CD14-positive monocyte (primary cell): ENCODE measurements at regions not wholly inside any gene's neighbourhood (a gene's known extent, or its start where the extent isn't known, plus 50 kb on each side); places are given as distances from the start of the nearest gene placed in this dataset.

Experiments
- DNase-seq, 3 donors: peaks; one replicate each; pipeline ENCODE4 v3.0.0-alpha.2; 2011 to 2022
- H2AFZ ChIP-seq: 2 replicates; pipeline ENCODE4 v1.6.0; 2012; ENCODE audit warnings: mild to moderate bottlenecking, low read depth, low read length, inconsistent platforms; ENCODE audit not compliant: insufficient read depth, poor library complexity, severe bottlenecking
- H3K27ac ChIP-seq, 2 donors: 1 replicate in 1 of 2; 2 replicates in 1 of 2; pipeline ENCODE4 v1.5.1; 2012 to 2013; ENCODE audit warnings: low read length in 2 of 2, control low read depth in 1 of 2, inconsistent platforms in 1 of 2, low read depth in 1 of 2, mild to moderate bottlenecking in 1 of 2
- H3K27me3 ChIP-seq, 2 donors: one replicate each; pipeline versions ENCODE4 v1.6.0 to v1.6.1; 2011 to 2013; ENCODE audit warnings: low read length in 2 of 2; ENCODE audit not compliant: control insufficient read depth in 2 of 2, insufficient read depth in 2 of 2
- H3K36me3 ChIP-seq, 2 donors: replicated peaks in 1 of 2; 1 replicate in 1 of 2; 2 replicates in 1 of 2; pipeline versions ENCODE4 v1.5.1 to v1.6.1; 2012 to 2013; ENCODE audit warnings: low read length in 2 of 2, control low read depth in 1 of 2, inconsistent platforms in 1 of 2, mild to moderate bottlenecking in 1 of 2; ENCODE audit not compliant: insufficient read depth in 2 of 2, control insufficient read depth in 1 of 2
- H3K4me1 ChIP-seq, 2 donors: 1 replicate in 1 of 2; 2 replicates in 1 of 2; pipeline versions ENCODE4 v1.5.1 to v1.6.1; 2012 to 2013; ENCODE audit warnings: low read length in 2 of 2, control low read depth in 1 of 2, inconsistent platforms in 1 of 2, mild to moderate bottlenecking in 1 of 2, moderate library complexity in 1 of 2; ENCODE audit not compliant: insufficient read depth in 2 of 2, control insufficient read depth in 1 of 2
- H3K4me2 ChIP-seq: replicated peaks from 2 replicates; pipeline ENCODE3; 2012; ENCODE audit warnings: low read length, moderate library complexity, mild to moderate bottlenecking; ENCODE audit not compliant: poor library complexity, severe bottlenecking; ENCODE audit errors: extremely low read depth
- H3K4me3 ChIP-seq, 3 experiments: fragments of 200-600 bp in 1 of 3; sonication (generic) in 1 of 3; replicated peaks in 1 of 3; 1 replicate in 2 of 3; 2 replicates in 1 of 3; pipeline ENCODE4 v1.5.1; 2011 to 2013; ENCODE audit warnings: low read length in 3 of 3, mild to moderate bottlenecking in 3 of 3, control low read depth in 2 of 3, low read depth in 2 of 3, inconsistent platforms in 1 of 3, moderate library complexity in 1 of 3
- H3K79me2 ChIP-seq: 2 replicates; pipeline ENCODE4 v1.6.0; 2012; ENCODE audit warnings: mild to moderate bottlenecking, control low read depth, inconsistent platforms, low read length, moderate library complexity; ENCODE audit not compliant: insufficient read depth
- H3K9ac ChIP-seq: 2 replicates; pipeline ENCODE4 v1.6.0; 2017; ENCODE audit warnings: low read length, mild to moderate bottlenecking; ENCODE audit not compliant: insufficient read depth, poor library complexity, severe bottlenecking
- H3K9me3 ChIP-seq, 2 donors: replicated peaks in 1 of 2; 1 replicate in 1 of 2; 2 replicates in 1 of 2; pipeline versions ENCODE4 v1.5.1 to v1.6.1; 2012 to 2013; ENCODE audit warnings: low read length in 2 of 2, control low read depth in 1 of 2; ENCODE audit not compliant: control insufficient read depth in 1 of 2, insufficient read depth in 1 of 2
- H4K20me1 ChIP-seq: 2 replicates; pipeline ENCODE4 v1.6.0; 2012; ENCODE audit warnings: mild to moderate bottlenecking, low read length, control low read depth, moderate library complexity; ENCODE audit not compliant: insufficient read depth
- H3K27ac Mint-ChIP-seq, 7 donors: one replicate each; pipeline ENCODE4 v1.8.0; 2020; ENCODE audit warnings: mild to moderate bottlenecking in 7 of 7, mixed read lengths in 7 of 7, moderate library complexity in 6 of 7, inconsistent platforms in 2 of 7
- H3K27me3 Mint-ChIP-seq, 3 donors: one replicate each; pipeline ENCODE4 v1.8.0; 2021 to 2022; ENCODE audit warnings: low read depth in 3 of 3, mild to moderate bottlenecking in 3 of 3, mixed read lengths in 3 of 3, moderate library complexity in 3 of 3, inconsistent platforms in 1 of 3
- H3K36me3 Mint-ChIP-seq, 2 donors: one replicate each; pipeline ENCODE4 v1.8.0; 2020; ENCODE audit warnings: mixed read lengths in 2 of 2, inconsistent platforms in 1 of 2, mild to moderate bottlenecking in 1 of 2
- H3K4me1 Mint-ChIP-seq: one replicate; pipeline ENCODE4 v1.8.0; 2020; ENCODE audit warnings: mild to moderate bottlenecking, mixed read lengths
- H3K4me3 Mint-ChIP-seq, 2 donors: one replicate each; pipeline ENCODE4 v1.8.0; 2020; ENCODE audit warnings: mild to moderate bottlenecking in 2 of 2, mixed read lengths in 2 of 2, moderate library complexity in 1 of 2
- H3K9me3 Mint-ChIP-seq, 7 donors: one replicate each; pipeline ENCODE4 v1.8.0; 2020 to 2022; ENCODE audit warnings: mixed read lengths in 7 of 7, mild to moderate bottlenecking in 6 of 7, moderate library complexity in 6 of 7, inconsistent platforms in 2 of 7
- CTCF ChIP-seq: fragments of 200-600 bp; IDR thresholded peaks from one replicate; pipeline ENCODE4 v1.8.0; 2022; ENCODE audit warnings: antibody characterized with exemption, mild to moderate bottlenecking
- WGBS: methylation state at CpG from one replicate; pipeline ENCODE4 v1.1.5; 2013; ENCODE audit warnings: missing lambda C conversion rate; ENCODE audit not compliant: insufficient coverage; 5-methylcytosine and 5-hydroxymethylcytosine counted together
- intact Hi-C, 2 donors: fragments of 100-400 bp; cut with micrococcal nuclease; formaldehyde crosslinking; loops; one replicate each; pipeline versions ENCODE4 v1.15.0 to v1.15.1; 2023

GRCh38 chr2:236973343-236973980, 112.2 kb upstream of the COPS8 start:
- H3K4me3 ChIP-seq, result no peak overlapping the region
- intact Hi-C loops, result loop anchor here in 1 of 2 donors (5.0 kb wide), 2 partner anchors 49 to 101 kb away; no protein-coding TSS in a partner anchor
- Mint-ChIP-seq H3K4me1 (peaks cover 88% of the 10 kb centered on the region), H3K27ac (peak overlapping the region; percentile 0 to 93 (median 85)), H3K9me3 (peaks cover 0 to 10% (median 3%) of the 10 kb centered on the region in 7 donors), H3K36me3 (no peaks in the 10 kb centered on the region), H3K4me3 (no peak overlapping the region), H3K27me3 (peaks cover 10 to 17% (median 17%) of the 10 kb centered on the region in 3 donors)
- no peak overlapping the region for H3K9ac ChIP-seq
- TF ChIP-seq CTCF, result no peak
- peak overlapping the region in 1 of 2 donors; percentile 44 for H3K27ac ChIP-seq
- no peak overlapping the region for H2AFZ ChIP-seq
- no peaks in the 10 kb centered on the region for H3K36me3 ChIP-seq
- no peaks in the 10 kb centered on the region for H4K20me1 ChIP-seq
- H3K9me3 ChIP-seq, result no peaks in the 10 kb centered on the region
- no peak overlapping the region for H3K4me2 ChIP-seq
- DNase-seq, result no peak
- peaks cover 75 to 86% of the 10 kb centered on the region in 2 donors for H3K4me1 ChIP-seq
- no peaks in the 10 kb centered on the region for H3K27me3 ChIP-seq
- 81% methylated on average over 2 of the region's 7 CpGs for WGBS
- no peaks in the 10 kb centered on the region for H3K79me2 ChIP-seq

DNA sequence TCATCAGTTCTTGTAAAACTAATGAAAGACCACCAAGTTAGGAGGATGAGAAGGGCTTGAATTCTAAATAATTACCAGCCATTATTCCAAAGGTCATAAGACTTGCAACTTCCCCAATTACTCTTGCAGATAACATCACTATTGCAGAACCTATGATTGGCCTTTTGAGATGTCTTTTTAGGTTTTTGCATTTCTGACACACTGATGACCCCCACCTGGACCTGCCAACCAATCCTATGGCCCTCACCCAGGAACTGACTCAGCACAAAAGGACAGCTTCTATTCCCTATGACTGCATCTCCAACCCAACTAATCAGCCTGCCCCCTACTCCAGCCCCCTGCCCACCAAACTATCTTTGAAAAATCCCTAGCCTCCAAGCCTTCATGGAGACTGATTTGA, 111.5 kb upstream of the COPS8 start:
- H3K9me3 ChIP-seq, result no peaks in the 10 kb centered on the region
- H2AFZ ChIP-seq, result no peak overlapping the region
- no peaks in the 10 kb centered on the region for H3K79me2 ChIP-seq
- H3K4me1 Mint-ChIP-seq, result peaks cover 88% of the 10 kb centered on the region
- H3K27me3 ChIP-seq, result no peaks in the 10 kb centered on the region
- H3K27ac ChIP-seq, result peak overlapping the region in 1 of 2 donors; percentile 44
- H3K4me1 ChIP-seq, result peaks cover 75 to 86% of the 10 kb centered on the region in 2 donors
- intact Hi-C loops, result loop anchor here in 1 of 2 donors (5.0 kb wide), 2 partner anchors 48 to 102 kb away; no protein-coding TSS in a partner anchor
- TF ChIP-seq CTCF, result no peak
- no peak overlapping the region for H3K9ac ChIP-seq
- H3K4me3 Mint-ChIP-seq, result no peak overlapping the region
- no peak overlapping the region for H3K4me2 ChIP-seq
- H3K4me3 ChIP-seq, result no peak overlapping the region
- H3K9me3 Mint-ChIP-seq, result peaks cover 0 to 10% (median 3%) of the 10 kb centered on the region in 7 donors
- H3K27me3 Mint-ChIP-seq, result peaks cover 10 to 19% (median 16%) of the 10 kb centered on the region in 3 donors
- peak overlapping the region in 6 of 7 donors; percentile 77 to 93 (median 88) for H3K27ac Mint-ChIP-seq
- no peaks in the 10 kb centered on the region for H4K20me1 ChIP-seq
- no peaks in the 10 kb centered on the region for H3K36me3 Mint-ChIP-seq
- peak; percentile 12 to 71 (median 29) for DNase-seq
- no peaks in the 10 kb centered on the region for H3K36me3 ChIP-seq
